ENCODE measurements at regions not wholly inside any gene's neighbourhood (a gene's known extent, or its start where the extent isn't known, plus 50 kb on each side); places are given as distances from the start of the nearest gene placed in this dataset.
A peak's percentile ranks its signal among the peaks of the same experiment; 100 is the strongest.

DNA sequence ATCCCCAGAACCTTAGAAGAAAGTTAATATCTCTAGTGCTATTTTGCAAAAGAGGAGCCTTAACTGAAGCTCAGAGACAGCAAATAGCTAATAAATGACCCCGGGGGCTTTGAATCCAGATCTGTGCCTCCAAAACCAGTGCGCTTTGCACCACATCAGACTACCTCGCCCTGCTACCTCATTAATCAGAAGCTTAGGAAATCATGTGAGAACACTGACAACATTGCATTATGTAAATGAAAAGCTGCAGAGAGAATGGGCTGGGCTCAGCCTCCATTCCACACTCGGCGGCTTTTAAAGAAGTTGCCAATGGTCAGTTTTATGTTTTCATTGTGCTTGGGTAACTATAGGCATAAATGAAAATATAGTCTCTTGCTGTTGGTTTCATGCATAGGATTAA lies 54.0 kb upstream of the STMND1 start:
- DNase-seq (ENCODE audit: insufficient read length, low spot score) = no peak
- no peak for FAIRE-seq

DNA sequence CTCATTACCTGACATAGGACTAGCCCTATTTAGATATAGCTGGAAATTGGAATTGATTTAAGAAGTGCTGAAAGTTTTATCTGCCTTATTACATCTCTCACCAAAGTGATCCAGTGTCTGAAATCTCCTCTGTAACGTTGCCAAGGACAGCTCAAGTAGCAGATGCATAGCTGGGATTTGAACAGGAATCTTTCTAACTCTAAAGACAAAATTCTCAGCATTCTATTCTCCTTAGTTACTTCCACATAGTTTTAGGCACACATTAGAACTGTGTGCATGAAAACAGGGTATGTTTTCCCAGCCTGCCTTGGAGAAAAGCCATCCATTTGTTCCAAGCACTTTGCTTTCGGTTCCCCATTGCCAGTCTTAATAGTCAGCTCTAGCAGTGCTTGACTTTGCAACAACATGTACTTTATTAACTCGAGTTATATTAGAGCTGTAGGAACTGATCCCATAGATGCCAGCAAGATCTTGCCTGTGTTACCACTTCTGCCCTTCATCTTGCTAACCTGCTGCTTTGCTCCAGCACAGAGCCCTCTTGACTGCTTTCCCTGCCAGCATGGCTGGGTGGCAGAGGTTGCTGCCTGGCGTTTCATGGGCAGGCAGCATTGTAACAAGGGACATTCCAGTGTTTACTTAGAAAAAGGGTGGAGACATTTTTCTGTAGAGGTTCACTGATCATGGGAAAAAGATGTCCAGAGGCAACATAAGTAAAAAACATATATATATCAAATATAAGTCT lies 56.1 kb upstream of the STMND1 start:
- DNase-seq (ENCODE audit: insufficient read length, low spot score) = no peak
- FAIRE-seq = peak; percentile 28

DNA sequence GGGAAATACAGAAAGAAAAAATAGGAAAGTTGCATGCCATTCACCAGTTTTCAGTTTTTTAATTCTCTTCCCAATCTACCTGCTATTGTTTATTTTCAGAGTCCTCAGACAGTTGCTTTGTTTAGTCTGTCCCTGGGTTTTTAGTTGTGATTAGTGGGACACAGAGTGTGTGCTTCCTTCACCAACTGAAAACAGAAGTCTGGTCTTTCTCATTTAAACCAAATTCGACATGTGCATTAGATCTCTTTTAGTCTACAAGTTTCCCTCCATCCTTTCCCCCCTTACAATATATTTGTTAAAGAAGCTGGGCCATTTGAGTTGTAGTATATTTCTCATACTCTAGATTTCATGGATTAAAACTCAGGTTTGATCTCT lies 58.7 kb upstream of the STMND1 start:
- FAIRE-seq = no peak
- no peak for DNase-seq (ENCODE audit: insufficient read length, low spot score)

DNA sequence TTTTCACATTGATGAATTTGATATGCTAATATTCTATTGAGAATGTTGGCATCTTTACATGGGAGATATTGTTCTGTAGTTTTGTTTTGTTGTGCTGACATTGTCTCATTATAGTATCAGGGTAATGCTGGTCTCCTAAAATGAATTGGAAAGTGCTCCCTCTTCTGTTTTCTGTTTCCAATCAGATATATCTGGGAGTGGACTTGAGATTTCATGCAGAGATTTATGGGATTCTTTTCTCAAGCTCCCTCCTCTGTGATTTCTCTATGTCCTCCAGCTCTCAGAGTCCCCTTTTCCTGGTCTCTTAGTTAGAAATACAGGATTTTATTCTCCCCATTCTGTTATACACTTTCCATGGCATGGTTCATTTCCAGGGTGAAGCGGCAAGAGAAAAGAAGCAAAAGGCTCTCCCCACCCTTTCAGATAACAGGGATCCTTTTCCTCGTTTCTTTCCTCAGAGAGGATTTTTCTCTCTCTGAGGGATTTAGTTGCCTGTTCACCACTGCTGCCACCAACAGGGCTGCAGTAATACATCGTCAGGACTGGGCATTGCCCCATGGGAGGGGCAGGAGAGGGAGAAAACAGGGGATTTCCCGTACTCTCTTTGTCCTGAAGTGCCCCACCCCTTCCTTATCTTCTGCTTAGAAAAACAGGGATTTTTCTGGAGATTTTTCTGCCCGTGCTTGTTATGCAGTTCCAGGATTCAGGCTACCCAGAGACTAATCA lies 59.3 kb upstream of the STMND1 start:
- DNase-seq (ENCODE audit: insufficient read length, low spot score) (peak; percentile 63), FAIRE-seq (peak; percentile 23)

DNA sequence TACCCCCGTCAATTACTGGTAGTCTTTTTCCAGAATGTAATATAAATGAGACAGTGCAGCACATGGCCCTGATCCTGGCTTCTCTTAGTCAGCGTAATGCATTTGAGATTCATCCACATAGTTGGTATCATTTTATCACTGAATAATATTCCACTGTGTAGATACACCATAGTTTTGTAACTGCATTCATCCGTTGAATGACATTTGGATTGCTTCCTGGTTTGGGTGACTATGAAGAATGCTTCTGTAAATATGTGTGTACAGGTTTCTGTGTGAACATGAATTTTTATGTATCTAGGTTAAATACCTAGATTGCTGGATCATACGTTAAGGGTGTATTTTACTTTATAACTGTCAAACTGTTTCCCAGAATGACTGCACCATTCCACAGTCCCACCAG lies 62.6 kb upstream of the STMND1 start:
- DNase-seq (ENCODE audit: insufficient read length, low spot score) = no peak
- no peak for FAIRE-seq

DNA sequence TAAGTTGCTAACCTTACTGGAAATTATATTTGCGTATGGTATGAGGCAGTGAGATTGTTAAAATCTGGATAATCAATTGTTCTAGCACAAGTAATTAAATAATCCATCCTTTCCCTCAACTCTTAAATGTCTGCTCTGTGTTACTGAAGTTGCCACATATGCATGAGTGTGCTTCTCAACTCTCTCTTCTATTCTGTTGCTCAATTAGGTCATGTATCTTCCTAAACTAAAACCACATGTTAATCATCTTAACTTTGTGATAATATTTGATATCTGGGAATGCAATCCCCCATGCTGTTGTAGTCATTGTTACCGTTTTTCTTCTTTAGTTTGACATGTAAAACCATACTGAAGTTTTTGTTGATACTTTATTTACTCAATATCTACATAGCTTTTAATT lies 63.5 kb upstream of the STMND1 start:
- FAIRE-seq = no peak
- DNase-seq (ENCODE audit: insufficient read length, low spot score) = no peak

DNA sequence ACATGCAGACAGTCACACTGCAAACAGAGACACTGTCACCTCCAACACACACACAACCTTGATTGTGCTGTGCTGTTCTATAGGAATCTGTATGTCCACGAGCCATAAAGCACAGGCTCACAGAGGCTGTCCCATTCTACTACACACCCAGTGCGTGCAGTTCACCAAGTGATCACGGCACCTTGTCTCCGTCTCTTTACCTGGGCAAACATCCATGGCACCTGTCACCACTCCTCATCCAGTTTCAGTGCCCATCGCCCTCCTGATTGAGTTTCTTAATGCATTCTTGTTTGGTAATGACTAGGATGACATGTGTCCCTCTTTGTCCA lies 65.8 kb upstream of the STMND1 start:
- DNase-seq (ENCODE audit: insufficient read length, low spot score) = no peak
- no peak for FAIRE-seq

DNA sequence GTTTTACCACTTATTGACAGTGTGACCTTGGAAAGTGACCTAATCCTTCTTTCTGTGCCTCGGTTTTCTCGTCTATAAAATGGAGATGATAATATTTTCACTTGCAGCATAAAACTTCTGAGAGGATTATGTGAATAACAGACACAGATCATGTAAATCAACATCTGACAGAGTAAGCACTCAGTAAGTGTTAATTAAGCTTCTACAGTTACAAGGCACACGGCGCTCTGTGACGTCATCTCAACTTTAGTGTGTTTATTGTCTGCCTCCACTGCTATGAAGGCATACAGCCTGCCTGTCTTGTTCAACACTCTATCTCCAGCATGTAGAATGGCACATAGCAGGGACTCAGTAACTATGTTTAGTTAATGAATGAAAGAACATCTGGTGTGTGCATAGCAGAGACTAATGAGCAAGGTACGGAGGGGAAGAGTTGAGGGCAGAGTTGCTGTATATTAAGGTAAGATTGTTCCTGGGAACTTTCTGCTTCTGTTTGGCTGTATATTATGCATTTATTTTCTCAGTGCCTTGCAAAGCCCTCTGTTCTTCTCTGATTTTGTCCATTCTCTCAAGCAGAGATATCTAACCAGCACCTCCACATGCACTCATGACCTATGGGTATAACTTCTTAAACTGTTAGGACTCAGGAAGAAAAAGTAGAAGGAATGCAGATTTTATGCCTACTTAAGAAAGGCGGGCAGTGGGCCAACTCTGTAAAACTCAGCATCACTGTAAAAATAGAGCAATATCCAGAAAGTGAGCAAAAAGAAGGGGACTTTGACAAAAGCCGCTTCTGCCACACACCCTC lies 66.4 kb upstream of the STMND1 start:
- peak; percentile 16 for FAIRE-seq
- DNase-seq (ENCODE audit: insufficient read length, low spot score) = no peak

DNA sequence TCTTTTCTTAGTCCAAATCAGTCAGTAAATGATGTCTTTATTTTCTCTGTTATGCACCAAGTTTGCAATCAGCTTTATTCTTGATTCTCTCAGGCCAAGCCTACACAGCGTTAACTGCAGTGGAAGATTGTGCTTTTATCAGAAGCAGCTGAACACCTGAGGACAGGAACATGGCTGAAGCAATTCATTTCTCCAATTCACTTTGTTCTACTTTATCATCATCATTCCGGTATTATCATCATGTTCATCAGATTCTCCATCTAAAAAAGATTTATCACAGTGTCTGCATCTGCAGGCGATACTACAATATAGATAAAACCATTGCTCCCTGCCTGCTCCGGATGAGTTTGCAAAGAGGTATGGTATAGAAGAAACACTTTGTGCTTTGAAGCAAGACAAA lies 68.1 kb upstream of the STMND1 start:
- FAIRE-seq = no peak
- no peak for DNase-seq (ENCODE audit: insufficient read length, low spot score)

DNA sequence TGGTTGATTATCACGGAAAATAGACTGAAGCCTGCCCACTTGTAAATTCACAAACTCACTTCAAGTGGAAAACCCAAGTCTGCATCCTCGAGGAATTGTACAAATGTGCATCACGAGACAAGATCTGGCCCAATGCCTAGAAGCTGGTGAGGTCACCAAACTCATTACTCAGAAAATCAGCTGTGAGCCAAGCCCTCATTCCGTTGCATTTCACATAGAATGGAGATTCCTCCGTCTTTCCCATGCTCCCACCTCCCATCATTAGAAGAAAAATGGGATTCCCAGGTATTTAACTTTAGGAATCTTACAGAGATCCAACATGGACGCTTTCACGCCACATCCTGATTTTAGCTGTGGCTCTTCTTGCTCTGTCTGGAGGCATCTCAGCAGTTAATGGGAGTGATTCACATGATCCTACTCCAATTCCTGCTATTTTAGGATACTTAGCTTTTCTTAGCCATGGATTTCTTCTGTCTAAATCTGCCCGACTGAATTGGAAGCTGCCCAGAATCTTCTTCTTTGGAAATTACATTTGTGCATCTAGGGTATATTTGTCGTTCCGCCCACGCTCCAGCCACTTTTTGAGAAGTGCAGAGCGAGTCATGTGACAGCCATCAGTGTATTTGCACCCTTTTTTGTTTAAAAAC lies 68.7 kb upstream of the STMND1 start:
- FAIRE-seq (peak; percentile 51), DNase-seq (ENCODE audit: insufficient read length, low spot score) (peak; percentile 75)

DNA sequence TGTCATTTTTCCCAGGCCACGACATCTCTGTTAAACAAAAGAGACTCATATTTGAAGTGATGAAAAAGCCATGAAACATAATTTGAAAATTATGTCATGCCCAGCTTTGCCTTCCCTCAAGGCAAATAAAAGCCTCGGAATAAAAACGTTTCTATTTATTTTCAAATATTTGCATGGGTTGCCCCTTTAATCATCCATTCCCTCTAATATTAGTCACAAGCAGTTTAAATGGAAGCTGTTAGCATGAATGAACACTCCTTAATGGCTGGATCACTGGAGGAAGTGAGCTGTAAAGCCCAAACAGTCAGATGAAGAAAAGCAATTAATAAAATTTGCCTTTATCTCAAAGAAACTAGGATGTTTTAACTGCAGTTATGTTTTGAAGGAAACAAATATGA lies 69.3 kb upstream of the STMND1 start:
- FAIRE-seq = no peak
- peak; percentile 35 for DNase-seq (ENCODE audit: insufficient read length, low spot score)

DNA sequence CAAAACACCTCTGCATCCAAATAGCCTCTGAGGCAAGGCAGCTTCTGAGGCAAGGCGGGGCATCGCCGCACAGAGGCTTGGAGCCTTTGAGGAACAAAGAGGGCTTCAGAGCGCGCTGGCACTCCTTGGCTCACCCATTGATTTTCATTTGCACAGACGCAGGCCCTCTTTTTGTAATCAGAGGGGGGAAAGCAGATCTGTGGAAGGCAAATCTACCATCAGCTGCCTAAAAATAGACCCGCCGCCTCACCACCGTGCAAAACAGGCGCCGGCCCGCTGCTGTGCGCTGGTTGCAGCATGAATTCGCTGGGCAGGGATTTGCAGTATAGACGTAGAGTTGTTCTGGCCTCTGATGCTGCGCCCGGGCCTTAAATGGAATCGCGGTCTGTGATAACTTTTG lies 69.9 kb upstream of the STMND1 start:
- FAIRE-seq = no peak
- no peak for DNase-seq (ENCODE audit: insufficient read length, low spot score)

DNA sequence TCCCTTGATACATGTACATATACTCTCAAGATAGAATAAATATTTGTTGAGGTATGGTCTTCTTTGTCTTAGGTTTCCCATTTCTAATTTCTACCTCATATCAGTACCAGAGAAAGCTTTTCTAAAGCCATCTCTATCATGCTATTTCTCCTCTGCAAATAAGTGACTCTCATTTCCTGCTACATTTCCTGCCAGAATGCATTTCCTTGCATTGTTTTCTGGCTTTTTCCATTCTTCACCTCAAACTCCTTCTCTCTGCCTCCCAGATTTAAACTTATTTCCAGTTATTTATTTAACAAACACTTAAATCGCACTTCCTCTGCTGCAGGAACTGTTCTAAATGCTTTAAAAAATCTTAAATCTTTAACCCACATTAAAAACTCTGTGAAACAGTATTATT lies 74.4 kb upstream of the STMND1 start:
- no peak for DNase-seq (ENCODE audit: insufficient read length, low spot score)
- FAIRE-seq = no peak

DNA sequence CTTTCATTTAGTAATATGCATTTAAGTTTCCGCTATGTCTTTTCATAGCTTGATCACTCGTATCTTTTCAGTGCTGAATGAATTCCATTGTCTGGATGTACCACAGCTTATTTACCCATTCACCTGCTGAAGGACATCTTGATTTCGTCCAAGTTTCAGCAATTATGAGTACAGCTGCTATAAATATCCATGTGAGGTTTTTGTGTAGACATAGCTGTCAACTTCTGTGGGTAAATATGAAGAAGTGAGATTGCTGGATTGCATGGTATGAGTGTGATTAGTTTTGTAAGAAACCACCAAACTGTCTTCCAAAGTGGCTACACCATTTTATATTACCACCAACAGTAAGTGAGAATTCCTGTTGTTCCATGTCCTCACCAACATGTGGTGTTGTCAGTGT lies 79.2 kb upstream of the STMND1 start:
- no peak for FAIRE-seq
- DNase-seq (ENCODE audit: insufficient read length, low spot score) = no peak

DNA sequence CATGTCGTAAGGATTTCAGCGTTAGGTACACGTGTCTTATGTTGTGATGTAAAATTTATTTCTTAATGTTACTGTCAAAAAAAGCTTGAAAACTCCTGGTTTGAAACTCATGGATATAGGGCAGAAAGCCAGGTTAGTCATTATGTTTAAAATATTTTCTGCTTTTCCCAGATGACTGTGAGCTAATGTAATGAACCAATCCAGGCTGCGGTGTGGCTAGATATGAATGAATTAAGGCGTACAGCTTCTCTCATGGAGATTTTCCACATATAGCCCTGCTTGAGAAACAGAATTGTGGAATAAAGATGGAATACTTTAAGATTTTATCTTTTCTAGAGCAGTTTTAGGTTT lies 80.3 kb upstream of the STMND1 start:
- DNase-seq (ENCODE audit: insufficient read length, low spot score) (no peak), FAIRE-seq (no peak)

DNA sequence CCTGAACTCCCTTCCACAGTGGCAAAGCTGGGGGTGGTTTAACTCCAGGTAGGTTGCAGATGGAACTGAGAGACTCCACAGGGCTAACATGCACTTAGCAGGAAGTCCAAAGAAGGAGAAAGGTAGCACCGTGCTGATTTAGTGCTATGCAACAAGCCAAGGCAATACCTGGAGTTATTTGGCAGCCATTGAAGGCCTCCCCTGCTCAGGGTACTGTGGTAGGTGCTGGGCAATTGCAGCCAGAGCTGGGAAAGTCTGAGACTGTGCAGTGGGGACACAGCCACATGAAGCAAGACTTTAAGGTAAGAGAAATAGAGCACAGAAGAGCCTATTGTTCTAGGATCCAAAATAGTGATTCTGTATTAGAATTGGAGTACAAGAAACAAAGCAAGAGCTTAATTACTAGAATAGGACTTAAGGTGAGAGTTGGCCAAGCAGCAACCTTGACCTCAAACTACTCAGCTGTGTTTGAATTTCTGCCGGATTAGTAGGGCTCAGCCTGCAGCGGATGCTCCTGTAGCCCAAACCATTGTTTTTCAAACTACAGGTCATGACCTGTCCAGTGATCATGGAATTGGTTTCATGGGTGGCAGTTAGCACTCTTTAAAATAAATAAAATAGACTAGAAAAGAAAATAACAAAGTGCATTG lies 80.8 kb upstream of the STMND1 start:
- no peak for DNase-seq (ENCODE audit: insufficient read length, low spot score)
- FAIRE-seq = no peak

DNA sequence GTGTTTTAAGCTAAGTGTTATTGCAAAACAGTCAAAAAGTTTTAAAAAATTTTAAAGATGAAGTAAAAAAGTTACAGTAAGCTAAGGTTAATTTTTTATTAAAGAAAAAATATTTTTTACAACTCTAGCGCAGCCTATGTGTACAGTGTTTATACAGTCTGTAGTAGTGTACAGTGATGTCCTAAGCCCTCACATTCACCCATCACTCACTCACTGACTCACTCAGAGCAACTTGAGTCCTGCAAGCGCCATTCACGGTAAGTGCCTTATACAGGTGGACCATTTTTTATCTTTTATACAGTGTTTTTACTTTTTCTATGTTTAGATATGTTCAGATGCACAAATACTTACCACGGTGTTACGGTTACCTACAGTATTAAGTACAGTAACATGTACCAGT lies 83.4 kb upstream of the STMND1 start:
- DNase-seq (ENCODE audit: insufficient read length, low spot score) (no peak), FAIRE-seq (peak; percentile 38)

DNA sequence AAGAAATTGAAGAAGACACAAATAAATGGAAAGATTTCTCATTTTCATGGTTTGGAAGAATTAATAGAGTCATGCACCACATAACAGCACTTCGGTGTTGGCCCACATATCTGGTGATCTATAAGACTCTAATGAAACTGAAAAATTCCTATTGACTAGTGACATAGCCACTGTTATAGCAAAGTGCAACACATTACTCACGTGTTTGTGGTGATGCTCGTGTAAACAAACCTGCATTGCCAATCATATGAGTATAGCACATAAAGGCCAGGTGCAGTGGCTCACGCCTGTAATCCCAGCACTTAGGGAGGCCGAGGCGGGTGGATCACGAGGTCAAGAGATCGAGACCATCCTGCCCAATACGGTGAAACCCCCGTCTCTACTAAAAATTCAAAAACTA lies 84.4 kb upstream of the STMND1 start:
- no peak for FAIRE-seq
- DNase-seq (ENCODE audit: insufficient read length, low spot score) = no peak

DNA sequence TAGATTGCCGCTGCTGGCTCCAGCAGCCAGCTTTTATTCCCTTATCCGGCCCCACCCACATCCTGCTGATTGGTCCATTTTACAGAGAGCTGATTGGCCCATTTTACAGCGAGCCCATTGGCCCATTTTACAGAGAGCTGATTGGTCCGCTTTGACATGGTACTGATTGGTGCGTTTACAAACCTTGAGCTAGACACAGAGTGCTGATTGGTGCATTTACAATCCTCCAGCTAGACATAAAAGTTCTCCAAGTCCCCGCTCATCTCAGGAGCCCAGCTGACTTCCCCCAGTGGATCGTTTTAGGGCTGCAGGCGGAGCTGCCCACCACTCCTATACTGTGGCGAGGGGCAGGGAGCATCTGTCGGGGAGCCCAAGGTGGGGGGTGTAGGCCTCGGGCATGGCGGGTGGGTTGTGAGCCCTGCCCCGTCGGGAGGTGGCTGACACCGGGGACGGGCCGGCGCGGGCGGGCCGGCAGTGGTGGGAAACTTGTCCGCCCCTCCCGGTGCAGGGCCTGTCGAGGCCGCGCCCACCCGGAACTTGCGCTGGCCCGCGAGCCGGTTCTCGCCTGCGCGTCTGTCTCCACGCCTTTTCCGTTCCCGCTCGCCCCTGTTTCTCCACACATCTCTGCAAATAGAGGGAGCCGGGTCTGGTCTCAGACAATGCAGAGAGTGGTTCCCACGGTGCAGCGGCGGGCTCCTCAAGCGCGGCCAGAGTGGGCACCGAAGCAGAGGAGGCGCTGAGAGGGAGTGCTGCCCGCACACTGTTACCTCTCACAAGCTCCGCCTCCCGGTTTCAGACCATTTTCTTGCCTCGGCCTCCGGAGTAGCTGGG lies 86.1 kb upstream of the STMND1 start:
- FAIRE-seq = peak; percentile 26
- DNase-seq (ENCODE audit: insufficient read length, low spot score) = no peak

DNA sequence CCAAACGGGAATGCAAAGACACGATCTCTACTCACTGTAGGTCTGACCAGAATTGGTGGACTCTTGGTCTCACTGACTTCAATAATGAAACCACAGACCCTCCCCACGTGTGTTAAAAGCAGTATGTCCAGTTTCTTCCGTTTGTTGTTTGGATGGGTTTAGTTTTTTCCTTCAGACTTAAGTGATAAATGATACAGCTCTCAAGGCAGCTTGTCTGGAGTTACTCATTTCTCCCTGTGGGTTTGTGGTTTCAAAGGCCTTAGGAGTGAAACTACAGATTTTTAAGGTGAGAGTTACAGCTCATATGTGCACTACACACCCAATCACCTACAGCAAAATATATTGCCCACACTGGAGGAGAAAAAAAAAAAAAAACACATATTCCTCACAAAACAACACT lies 86.7 kb upstream of the STMND1 start:
- FAIRE-seq = peak; percentile 28
- DNase-seq (ENCODE audit: insufficient read length, low spot score) = no peak
